Endodermal cell (in vitro differentiated cells): ENCODE measurements at regions not wholly inside any gene's neighbourhood (a gene's known extent, or its start where the extent isn't known, plus 50 kb on each side); places are given as distances from the start of the nearest gene placed in this dataset.

ENCODE experiments used
- DNase-seq: peaks from one replicate; pipeline ENCODE4 v3.0.0-alpha.2; 2017
- H3K27ac ChIP-seq: 2 replicates; pipeline ENCODE4 v1.5.1; 2013; ENCODE audit warnings: mild to moderate bottlenecking, low read depth, low read length, moderate library complexity
- H3K27me3 ChIP-seq: 2 replicates; pipeline ENCODE4 v1.6.1; 2013; ENCODE audit warnings: mild to moderate bottlenecking, low read length, moderate library complexity; ENCODE audit not compliant: insufficient read depth, control insufficient read depth, poor library complexity, severe bottlenecking
- H3K36me3 ChIP-seq: 2 replicates; pipeline ENCODE4 v1.7.0; 2013; ENCODE audit warnings: mild to moderate bottlenecking, low read length, moderate library complexity; ENCODE audit not compliant: control insufficient read depth, insufficient read depth
- H3K4me1 ChIP-seq: one replicate; pipeline ENCODE4 v1.7.0; 2013; ENCODE audit warnings: low read length; ENCODE audit not compliant: control insufficient read depth, insufficient read depth
- H3K4me3 ChIP-seq: 2 replicates; pipeline ENCODE4 v1.5.1; 2013; ENCODE audit warnings: mild to moderate bottlenecking, low read length, moderate library complexity
- H3K9ac ChIP-seq: 2 replicates; pipeline ENCODE4 v1.6.1; 2013; ENCODE audit warnings: mild to moderate bottlenecking, low read length, moderate library complexity; ENCODE audit not compliant: poor library complexity, severe bottlenecking; ENCODE audit errors: extremely low read depth
- H3K9me3 ChIP-seq: 2 replicates; pipeline ENCODE4 v1.6.1; 2013; ENCODE audit warnings: mild to moderate bottlenecking, low read length, moderate library complexity; ENCODE audit not compliant: control insufficient read depth
- H3K27ac Mint-ChIP-seq: 2 replicates; pipeline ENCODE4 v1.8.0; 2020; ENCODE audit warnings: mixed read lengths
- H3K27me3 Mint-ChIP-seq: 2 replicates; pipeline ENCODE4 v1.8.0; 2021; ENCODE audit warnings: mild to moderate bottlenecking, mixed read lengths; ENCODE audit not compliant: insufficient read depth
- H3K36me3 Mint-ChIP-seq: 2 replicates; pipeline ENCODE4 v1.8.0; 2020; ENCODE audit warnings: low read depth, mixed read lengths
- H3K4me1 Mint-ChIP-seq: 2 replicates; pipeline ENCODE4 v1.8.0; 2020; ENCODE audit warnings: mixed read lengths
- H3K4me3 Mint-ChIP-seq: 2 replicates; pipeline ENCODE4 v1.8.0; 2020; ENCODE audit warnings: mild to moderate bottlenecking, moderate library complexity, mixed read lengths
- H3K9me3 Mint-ChIP-seq: 2 replicates; pipeline ENCODE4 v1.8.0; 2020; ENCODE audit warnings: mild to moderate bottlenecking, mixed read lengths
- WGBS, 2 experiments: methylation state at CpG; one replicate each; pipeline versions ENCODE4 v1.1.5 to v1.1.7; 2013; ENCODE audit warnings: missing lambda C conversion rate in 2 of 2, mixed read lengths in 1 of 2; ENCODE audit not compliant: insufficient coverage in 1 of 2, insufficient read length in 1 of 2; 5-methylcytosine and 5-hydroxymethylcytosine counted together
- TF ChIP-seq, protein P1 (sequence below): fragments of 200-600 bp; sonication (generic); conservative IDR thresholded peaks from 2 replicates; pipeline ENCODE4 v1.5.0; 2021; ENCODE audit warnings: antibody characterized with exemption, mild to moderate bottlenecking

DNA sequence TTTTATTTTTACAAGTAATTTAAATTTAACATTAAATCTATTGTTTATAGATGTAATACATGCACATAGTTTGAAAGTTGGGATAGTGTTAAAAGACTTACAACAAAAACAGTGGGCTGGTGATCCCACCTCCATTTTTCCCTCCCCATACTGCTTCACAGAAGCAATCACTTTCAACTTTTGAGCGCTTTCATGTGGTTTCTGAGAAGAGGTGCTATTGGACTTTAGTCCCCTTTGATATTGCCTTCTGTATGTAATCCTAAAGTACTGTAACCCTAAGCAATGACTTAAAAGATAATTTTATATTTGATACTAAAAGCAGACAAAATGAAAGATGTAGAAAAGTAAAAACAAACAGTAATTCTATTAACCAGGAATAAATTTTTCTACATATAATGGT lies 88.1 kb upstream of the FAM171A1 start:
- Histone ChIP-seq H3K27ac (no peak overlapping the region), H3K4me1 (no peaks in the 10 kb centered on the region), H3K36me3 (no peaks in the 10 kb centered on the region), H3K9me3 (peaks cover 9% of the 10 kb centered on the region), H3K9ac (no peak overlapping the region), H3K27me3 (no peaks in the 10 kb centered on the region), H3K4me3 (no peak overlapping the region)
- no peaks in the 10 kb centered on the region for H3K36me3 Mint-ChIP-seq
- TF ChIP-seq, protein P1, sequence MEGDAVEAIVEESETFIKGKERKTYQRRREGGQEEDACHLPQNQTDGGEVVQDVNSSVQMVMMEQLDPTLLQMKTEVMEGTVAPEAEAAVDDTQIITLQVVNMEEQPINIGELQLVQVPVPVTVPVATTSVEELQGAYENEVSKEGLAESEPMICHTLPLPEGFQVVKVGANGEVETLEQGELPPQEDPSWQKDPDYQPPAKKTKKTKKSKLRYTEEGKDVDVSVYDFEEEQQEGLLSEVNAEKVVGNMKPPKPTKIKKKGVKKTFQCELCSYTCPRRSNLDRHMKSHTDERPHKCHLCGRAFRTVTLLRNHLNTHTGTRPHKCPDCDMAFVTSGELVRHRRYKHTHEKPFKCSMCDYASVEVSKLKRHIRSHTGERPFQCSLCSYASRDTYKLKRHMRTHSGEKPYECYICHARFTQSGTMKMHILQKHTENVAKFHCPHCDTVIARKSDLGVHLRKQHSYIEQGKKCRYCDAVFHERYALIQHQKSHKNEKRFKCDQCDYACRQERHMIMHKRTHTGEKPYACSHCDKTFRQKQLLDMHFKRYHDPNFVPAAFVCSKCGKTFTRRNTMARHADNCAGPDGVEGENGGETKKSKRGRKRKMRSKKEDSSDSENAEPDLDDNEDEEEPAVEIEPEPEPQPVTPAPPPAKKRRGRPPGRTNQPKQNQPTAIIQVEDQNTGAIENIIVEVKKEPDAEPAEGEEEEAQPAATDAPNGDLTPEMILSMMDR: no peak
- WGBS, 2 experiments: 87% methylated on average over 1 of the region's 1 CpG; no CpG with 5 or more reads in 1 of the 2 experiments
- H3K4me1 Mint-ChIP-seq: peaks cover 5% of the 10 kb centered on the region
- peaks cover 2% of the 10 kb centered on the region for H3K9me3 Mint-ChIP-seq
- no peak overlapping the region for H3K27ac Mint-ChIP-seq
- peaks cover 2% of the 10 kb centered on the region for H3K27me3 Mint-ChIP-seq
- H3K4me3 Mint-ChIP-seq: no peak overlapping the region
- no peak for DNase-seq

DNA sequence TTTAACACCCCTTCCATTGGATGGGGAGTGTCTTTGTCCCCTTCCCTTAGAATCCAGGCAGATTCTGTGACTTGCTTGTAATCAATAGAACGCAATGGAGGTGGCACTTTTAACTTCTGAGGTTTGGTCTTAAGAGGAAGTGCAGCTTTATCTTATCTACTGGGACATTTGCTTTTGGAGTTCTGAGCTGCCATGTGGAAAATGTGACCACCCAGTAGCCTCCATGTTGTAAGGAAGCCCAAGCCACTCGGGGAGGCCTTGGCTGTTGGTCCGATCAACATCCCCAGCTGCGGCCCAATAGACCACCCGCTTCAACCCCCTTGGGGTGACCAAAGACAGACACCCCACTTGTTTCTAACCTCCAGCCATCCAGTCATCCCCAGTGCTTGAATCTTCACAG lies 86.3 kb upstream of the FAM171A1 start:
- Histone ChIP-seq H3K4me3 (no peak overlapping the region), H3K9me3 (peaks cover 9% of the 10 kb centered on the region), H3K27ac (no peak overlapping the region), H3K27me3 (no peaks in the 10 kb centered on the region), H3K4me1 (no peaks in the 10 kb centered on the region), H3K9ac (no peak overlapping the region), H3K36me3 (no peaks in the 10 kb centered on the region)
- Mint-ChIP-seq H3K36me3 (no peaks in the 10 kb centered on the region), H3K27me3 (peaks cover 2% of the 10 kb centered on the region), H3K27ac (no peak overlapping the region), H3K4me1 (peaks cover 5% of the 10 kb centered on the region), H3K9me3 (peaks cover 2% of the 10 kb centered on the region), H3K4me3 (no peak overlapping the region)
- WGBS, 2 experiments: 88 to 97% methylated on average over 4 to 5 of the region's 5 CpGs
- DNase-seq: no peak
- TF ChIP-seq, protein P1: no peak

DNA sequence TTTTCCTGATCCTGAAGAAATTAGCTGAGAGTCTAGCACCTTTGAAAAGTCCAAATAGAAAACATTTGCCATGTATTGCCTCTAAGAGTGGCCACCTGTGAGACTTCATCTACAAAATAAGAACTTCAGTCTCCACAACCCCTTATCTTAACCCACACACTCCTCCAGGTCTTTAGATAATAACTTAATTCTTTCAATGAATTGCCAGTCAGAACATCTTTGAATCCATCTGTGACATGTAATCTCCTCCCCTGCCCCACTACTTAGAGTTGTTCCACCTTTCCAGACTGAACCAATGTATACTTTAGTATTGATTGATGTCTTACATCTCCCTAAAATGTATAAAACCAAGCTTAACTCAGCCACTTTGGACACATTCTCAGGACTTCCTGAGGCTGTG lies 84.4 kb upstream of the FAM171A1 start:
- Histone ChIP-seq H3K27me3 (no peaks in the 10 kb centered on the region), H3K27ac (no peak overlapping the region), H3K9ac (no peak overlapping the region), H3K4me1 (no peaks in the 10 kb centered on the region), H3K36me3 (no peaks in the 10 kb centered on the region), H3K4me3 (no peak overlapping the region), H3K9me3 (peaks cover 9% of the 10 kb centered on the region)
- H3K27me3 Mint-ChIP-seq: no peaks in the 10 kb centered on the region
- TF ChIP-seq, protein P1: no peak
- H3K27ac Mint-ChIP-seq: no peak overlapping the region
- H3K4me3 Mint-ChIP-seq: no peak overlapping the region
- peaks cover 2% of the 10 kb centered on the region for H3K9me3 Mint-ChIP-seq
- no peak for DNase-seq
- H3K4me1 Mint-ChIP-seq: peaks cover 5% of the 10 kb centered on the region
- no peaks in the 10 kb centered on the region for H3K36me3 Mint-ChIP-seq
